ENCODE measurements at regions not wholly inside any gene's neighbourhood (a gene's known extent, or its start where the extent isn't known, plus 50 kb on each side); places are given as distances from the start of the nearest gene placed in this dataset.
"Not testable (repeated sequence)": the region's sequence is repeated elsewhere in the genome, so short reads cannot be mapped to it uniquely, and the experiment has no call there.

DNA sequence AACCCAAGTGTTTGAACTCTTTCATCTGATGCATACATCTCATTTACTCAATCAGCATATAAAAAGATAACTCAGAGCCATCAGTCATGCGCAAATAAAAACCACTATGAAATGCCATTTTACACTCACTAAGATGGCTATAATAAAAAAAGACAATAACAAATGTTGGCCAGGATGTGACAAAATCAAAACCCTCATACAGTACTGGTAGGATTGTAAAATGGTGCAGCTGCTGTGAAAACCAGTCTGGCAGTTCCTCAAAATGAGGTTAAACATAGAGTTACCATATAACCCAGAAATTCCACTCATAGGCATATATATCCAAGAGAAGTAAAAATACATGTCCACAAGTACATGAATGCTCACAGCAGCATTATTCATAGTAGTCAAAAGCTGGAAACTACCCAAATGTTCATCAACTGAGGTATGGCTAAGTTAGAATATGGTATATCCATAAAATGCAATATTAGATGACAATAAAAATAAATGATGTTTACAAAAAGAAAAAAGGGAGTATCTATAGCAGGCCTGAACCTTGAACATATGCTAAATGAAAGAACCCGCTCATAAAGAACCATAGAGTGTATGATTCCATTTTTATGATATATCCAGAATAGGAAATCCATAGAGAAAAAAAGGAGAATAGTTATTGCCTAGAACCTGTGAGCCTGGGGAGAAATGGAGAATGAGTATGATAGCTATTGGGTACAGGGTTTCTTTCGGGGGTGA, 265.1 kb downstream of the SIPA1L2 start:
- DNase-seq (ENCODE audit: low read depth in 4 of 4, low spot score in 2 of 4) = no peak

DNA sequence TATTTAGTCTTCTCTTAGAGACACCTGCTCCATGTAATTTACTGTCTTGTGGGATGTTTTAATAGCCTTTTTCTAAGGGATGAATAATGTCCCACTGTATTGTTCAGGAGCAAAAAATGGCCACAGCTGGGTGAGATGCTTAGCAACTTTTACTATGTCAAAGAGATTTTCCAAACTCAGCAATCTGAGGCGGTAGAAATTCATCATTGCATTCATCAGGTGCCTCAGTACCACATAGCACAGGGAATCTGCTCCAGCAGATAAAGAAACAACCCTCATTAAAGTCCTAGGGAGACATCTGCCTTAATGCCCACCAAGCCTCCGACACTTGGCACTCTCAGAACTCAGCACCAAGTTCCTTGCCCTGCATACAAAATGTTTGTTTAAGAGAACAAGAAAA, 266.9 kb downstream of the SIPA1L2 start:
- DNase-seq (ENCODE audit: low read depth in 4 of 4, low spot score in 2 of 4) = no peak

DNA sequence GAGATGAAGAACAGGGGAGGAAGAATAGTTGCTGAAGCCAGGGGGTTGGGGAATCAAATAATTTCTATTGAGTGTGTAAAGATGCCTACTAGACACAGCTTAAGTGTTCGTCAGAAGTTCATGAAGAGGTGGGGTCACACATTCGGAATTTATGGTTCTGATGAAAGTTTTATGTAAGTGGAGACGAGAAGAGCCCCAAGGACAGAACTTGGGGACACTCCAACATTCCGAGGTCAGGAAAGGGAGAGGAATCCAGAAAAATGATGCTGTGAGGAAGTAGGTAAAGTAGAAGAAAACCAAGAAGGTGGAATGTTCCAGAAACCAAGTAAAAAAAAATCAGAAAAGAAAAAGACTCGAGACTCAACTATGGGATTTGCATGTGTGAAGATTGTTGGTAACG, 272.5 kb downstream of the SIPA1L2 start:
- no peak for DNase-seq (ENCODE audit: low read depth in 4 of 4, low spot score in 2 of 4)

DNA sequence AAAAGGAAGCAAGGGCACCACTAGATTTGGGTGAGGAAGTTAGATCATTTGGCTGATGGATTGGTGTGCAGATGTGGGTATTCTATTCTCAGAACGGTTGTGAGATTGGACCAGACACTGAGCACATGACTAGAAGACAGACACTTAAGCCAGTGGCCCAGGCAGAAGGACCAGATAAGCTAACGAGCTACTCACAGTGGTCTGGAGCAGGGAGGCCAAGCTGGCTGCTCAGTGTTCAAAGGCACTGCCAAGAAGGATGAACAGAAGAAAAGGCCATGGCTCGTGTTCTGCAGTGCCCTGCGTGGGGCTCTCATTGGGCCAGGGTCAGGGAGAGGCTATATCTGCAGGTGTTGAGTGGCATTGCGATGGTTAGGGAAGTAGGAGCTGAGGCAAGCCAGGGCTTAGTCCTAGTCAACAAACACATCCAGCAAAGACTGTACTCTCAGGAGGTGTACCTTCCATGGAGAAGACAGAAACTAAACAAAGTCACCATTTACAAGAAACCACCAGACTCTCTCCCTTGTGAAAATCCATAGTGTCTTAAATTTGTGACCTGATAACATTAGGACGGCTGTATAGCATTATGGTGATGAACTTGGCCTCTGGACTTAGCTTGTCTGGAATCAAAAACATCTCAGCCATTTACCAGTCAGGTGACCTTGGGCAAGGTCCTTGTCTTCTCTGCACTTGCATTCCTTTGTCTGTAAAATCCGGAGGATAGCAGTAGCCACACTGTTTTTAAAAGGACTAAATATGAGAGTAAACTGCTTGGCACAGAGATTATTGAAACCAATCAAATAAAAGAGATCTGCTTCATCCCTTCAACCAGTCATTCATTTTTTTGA, 274.5 kb downstream of the SIPA1L2 start:
- DNase-seq (ENCODE audit: low read depth in 4 of 4, low spot score in 2 of 4) = no peak

DNA sequence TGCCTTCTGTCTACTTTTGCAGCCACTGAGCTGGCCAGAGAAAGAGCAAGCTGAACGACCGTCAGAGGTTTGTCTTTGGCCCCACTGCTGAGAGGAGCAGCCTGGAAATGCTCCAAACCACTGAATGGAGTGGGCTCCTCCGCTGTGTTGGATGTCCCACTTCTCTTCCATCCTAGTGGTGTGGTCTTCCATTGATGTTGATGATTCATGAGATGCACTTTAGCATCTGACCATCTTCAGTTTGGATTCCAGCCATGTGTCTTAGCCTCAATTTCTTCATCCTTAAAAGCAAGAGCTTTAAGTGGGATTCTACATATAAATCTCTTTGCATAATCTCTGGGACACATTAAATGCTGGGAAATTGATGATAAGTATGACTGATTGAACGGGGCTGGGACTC, 276.9 kb downstream of the SIPA1L2 start:
- DNase-seq (ENCODE audit: low read depth in 4 of 4, low spot score in 2 of 4) = peak in 2 of 4 donors; percentile 11 to 27

DNA sequence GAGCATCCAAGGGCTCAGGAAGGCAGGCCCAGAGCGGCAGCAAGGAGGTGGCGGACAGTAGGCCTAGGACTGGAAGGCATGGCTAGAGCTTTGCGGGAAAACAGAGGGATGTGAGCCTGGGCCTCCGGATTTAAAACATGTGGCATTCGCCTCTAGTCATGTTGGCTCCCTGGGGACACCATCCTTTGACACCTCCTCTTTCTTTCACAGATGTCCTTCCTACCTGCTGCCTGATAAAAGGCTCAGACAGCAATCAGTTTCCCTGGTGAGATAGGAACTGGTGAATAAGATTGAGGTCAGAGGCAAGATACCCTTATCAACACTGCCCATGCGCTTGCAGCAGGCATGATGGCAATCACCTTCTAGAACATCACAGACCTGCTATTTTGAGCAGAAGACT, 277.6 kb downstream of the SIPA1L2 start:
- DNase-seq (ENCODE audit: low read depth in 4 of 4, low spot score in 2 of 4) = no peak

DNA sequence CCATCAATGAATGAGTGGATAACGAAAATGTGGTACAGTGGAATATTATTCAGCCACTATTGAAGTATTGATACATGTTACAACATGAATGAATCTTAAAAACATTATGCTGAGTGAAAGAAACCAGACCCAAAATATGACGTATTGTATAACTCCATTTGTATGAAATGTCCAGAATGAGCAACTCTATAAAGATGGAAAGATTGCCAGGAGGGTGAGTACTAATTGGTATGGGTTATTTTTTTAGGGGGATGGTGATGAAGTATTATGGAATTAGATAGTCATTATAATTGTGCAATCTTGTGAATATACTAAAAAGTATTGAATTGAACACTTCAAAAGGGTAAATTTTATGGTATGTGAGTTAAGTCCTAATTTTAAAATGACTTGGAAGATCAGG, 278.6 kb downstream of the SIPA1L2 start:
- no peak for DNase-seq (ENCODE audit: low read depth in 4 of 4, low spot score in 2 of 4)

DNA sequence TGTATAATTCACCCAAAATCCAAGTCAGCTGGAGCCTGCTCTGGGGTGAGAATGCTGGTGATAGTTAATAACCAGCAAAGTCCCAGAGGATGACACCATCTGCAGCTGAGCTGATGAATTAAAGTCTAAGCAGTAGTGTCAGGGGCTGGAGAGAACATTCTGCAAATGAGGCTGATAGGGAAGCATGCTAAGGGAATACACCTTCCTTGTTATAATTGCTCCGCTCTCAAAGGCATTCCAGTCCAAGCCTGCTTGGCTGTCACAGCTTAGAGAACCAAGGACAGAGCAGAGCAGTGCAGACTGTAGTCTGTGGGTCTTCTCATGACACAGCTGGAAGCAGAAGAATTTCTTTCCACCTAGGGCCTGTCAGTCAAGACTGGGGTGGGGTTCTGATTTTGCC, 283.1 kb downstream of the SIPA1L2 start:
- DNase-seq (ENCODE audit: low read depth in 4 of 4, low spot score in 2 of 4) = no peak

DNA sequence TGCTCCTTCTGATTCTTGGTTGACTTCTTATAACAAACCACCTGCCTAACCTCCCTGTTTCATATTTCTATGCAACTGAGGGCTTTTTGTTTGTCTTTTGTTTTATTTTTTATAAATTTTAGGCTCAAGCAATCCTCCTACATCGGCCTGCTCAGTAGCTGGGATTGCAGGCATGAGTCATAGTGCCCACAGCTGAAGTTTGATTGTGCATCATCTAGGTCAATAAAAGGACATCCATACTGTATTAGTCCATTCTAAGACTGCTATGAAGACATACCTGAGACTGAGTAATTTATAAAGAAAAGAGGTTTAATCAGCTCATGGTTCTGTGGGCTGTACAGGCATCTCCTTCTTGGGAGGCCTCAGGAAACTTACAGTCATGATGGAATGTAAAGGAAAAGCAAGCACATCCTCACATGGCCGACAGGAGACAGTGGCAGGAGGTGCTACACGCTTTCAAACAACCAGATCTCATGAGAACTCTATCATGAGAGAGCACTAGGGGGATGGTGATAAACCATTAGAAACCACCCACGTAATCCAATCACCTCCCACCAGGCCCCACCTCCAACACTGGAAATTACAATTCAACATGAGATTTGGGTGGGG, 285.0 kb downstream of the SIPA1L2 start:
- DNase-seq (ENCODE audit: low read depth in 4 of 4, low spot score in 2 of 4) = no peak

DNA sequence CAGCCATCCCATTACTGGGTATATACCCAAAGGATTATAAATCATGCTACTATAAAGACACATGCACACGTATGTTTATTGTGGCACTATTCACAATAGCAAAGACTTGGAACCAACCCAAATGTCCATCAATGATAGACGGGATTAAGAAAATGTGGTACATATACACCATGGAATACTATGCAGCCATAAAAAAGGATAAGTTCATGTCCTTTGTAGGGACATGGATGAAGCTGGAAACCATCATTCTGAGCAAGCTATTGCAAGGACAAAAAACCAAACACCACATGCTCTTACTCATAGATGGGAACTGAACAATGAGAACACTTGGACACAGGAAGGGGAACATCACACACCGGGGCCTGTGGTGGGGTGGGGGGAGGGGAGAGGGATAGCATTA, 285.7 kb downstream of the SIPA1L2 start:
- not testable (repeated sequence) for DNase-seq (ENCODE audit: low read depth in 4 of 4, low spot score in 2 of 4)

DNA sequence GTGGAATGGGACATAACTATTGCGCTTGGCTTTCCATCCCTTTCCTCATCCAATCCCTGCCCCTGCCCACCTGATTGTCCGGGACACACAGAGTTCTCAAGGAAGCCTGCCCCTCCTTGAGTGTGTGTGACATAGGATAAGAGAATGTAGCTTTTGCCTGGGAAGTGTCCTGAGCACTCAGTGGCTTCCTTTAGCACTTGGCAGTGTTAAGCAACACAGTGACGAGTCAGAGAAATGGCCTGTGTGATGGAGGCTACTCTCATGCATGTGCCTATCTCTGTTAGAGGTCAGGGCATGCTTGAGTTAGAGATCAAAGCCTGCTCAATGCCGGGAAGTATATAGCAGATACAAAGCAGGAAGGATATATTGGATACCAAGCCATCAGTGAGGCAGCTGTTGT, 289.5 kb downstream of the SIPA1L2 start:
- DNase-seq (ENCODE audit: low read depth in 4 of 4, low spot score in 2 of 4) = no peak

DNA sequence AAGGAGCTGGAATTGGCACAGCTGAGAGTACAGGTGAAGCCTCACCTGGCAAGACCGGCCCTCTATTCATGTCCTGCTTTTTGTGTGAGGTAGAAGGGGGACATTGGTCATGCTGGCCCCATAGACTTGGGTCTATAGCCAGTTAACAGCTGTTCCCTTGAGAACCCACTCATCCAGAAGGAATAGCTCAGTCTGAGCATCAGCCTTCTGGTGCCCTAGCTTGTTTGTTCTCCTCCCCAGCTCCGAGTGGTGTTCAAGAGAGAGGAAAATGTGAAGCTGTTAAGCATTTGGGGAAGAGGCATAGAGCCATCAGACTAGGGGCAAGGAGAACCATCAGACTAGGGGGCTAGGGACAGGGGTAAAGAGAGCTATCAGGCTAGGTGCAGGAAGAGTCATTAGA, 290.9 kb downstream of the SIPA1L2 start:
- no peak for DNase-seq (ENCODE audit: low read depth in 4 of 4, low spot score in 2 of 4)

DNA sequence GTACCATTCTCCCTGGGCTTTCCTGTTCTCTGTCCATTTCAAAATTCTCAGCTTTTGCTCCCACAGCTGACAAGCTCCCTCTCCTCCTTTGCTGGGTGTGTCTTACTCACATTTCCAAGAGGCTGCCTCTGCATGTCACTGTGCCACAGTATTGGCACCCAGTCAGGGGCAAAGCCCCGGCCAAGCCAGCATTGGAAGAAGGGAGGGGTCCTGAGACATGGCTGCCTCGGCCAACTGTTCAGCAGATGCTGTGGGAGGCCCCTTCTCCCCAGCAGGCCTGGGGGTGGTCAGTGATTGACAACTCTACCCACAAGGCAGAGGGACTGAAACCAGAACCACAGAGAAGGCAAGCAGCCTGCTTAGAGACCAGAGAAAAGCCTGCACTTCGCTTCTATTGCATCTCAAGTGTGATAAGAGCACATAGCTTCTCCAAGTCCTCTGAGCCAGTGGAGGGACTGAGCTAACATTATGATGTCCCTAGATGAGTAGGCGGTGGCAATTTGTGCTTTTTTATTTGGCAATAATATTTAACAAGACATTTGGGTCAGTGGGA, 294.1 kb downstream of the SIPA1L2 start:
- DNase-seq (ENCODE audit: low read depth in 4 of 4, low spot score in 2 of 4) = no peak

DNA sequence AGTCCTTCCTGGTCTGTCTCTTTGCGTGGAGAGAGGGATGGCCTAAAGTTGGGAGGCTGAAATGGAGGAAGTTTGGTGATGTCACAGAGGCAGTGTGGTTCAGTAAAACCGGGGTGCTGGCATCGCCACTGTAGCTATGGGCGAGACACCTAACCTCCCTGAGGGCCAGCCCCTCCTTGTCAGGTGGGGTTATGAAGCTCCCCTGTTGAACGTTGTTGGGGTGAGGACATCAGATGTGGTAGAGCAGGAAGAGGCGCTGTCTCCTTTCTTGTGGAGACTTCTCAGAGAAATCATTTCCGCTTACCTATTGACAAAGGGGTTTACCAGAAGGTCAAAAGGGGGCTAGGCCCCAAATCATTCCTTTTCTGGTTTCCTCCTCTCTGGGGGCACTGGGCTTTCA, 294.7 kb downstream of the SIPA1L2 start:
- no peak for DNase-seq (ENCODE audit: low read depth in 4 of 4, low spot score in 2 of 4)

DNA sequence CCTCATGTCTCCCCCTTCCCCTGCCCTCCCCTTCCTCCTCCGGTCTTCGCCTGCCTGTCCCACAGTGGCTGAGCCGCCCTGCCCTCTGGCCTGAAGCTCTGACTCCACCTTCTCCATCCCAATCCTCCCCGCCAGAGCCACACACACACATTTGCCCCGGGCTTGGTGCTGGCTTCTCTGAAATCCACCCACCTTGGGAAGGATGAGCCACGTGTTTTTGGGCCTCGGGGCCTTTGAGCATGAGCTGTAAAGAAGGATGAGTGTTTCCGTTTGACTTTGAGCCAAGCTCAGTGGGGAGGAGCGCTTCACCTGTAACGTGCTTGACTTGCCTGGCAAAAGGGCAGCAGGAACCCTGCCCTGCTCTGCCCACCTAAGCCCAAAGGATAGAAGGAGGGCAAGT, 295.1 kb downstream of the SIPA1L2 start:
- DNase-seq (ENCODE audit: low read depth in 4 of 4, low spot score in 2 of 4) = no peak

DNA sequence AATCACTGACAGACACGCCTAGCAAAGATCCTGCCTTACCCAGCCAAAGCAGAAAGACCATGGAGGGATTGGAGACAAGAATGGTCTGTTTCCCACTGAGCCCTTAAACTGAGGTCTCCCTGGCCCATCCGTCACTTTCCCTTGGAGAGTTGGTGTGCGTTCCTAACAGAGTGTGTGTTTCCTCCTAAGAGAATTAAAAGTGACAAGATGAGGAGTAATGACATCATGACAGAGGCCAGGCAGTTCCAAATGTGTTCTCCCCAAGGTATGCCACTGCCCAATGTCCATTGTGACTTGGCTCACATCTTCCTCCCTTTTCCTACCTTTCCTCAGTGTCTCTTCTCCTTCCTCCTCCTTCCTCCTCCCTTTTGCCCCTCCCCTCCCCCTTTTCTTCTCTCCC, 295.7 kb downstream of the SIPA1L2 start:
- no peak for DNase-seq (ENCODE audit: low read depth in 4 of 4, low spot score in 2 of 4)

DNA sequence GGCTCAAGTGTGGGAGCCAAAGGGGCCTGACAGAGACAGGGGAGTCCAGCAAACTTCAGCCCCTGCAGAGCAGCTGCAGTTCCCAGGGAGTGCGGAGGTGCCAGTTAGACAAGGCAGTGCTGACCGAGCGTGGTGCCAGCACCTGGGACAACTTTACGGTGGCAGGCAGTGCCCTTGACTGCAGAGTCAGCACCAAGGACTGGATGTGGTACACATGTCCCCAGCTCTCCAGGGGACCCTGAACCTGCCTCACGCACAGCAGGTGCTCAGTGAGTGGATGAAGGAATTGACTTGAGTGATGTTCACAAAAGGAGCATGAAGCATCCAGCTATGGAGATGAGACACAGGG, 296.5 kb downstream of the SIPA1L2 start:
- DNase-seq (ENCODE audit: low read depth in 4 of 4, low spot score in 2 of 4) = no peak

DNA sequence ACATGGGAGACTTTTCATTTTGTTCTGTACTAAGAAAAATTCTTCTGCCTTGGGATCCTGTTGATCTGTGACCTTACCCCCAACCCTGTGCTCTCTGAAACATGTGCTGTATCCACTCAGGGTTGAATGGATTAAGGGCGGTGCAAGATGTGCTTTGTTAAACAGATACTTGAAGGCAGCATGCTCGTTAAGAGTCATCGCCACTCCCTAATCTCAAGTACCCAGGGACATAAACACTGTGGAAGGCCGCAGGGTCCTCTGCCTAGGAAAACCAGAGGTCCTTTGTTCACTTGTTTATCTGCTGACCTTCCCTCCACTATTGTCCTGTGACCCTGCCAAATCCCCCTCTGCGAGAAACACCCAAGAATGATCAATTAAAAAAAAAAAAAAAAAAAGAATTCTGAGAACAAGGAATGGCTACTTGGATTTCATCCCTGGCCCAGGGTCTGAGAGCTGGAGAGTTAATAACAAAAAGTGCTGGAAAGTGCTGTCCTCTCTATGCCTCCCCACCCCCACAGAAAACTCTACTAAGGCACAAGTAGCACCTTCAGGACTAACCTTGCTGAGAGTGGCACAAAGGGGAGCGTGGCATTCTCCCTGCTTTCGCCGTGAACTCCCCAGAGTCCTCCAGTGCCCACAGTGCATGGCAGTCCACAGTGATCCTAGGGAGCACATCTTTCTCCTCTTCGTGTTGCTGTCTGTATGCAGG, 297.1 kb downstream of the SIPA1L2 start:
- DNase-seq (ENCODE audit: low read depth in 4 of 4, low spot score in 2 of 4) = not testable (repeated sequence)

DNA sequence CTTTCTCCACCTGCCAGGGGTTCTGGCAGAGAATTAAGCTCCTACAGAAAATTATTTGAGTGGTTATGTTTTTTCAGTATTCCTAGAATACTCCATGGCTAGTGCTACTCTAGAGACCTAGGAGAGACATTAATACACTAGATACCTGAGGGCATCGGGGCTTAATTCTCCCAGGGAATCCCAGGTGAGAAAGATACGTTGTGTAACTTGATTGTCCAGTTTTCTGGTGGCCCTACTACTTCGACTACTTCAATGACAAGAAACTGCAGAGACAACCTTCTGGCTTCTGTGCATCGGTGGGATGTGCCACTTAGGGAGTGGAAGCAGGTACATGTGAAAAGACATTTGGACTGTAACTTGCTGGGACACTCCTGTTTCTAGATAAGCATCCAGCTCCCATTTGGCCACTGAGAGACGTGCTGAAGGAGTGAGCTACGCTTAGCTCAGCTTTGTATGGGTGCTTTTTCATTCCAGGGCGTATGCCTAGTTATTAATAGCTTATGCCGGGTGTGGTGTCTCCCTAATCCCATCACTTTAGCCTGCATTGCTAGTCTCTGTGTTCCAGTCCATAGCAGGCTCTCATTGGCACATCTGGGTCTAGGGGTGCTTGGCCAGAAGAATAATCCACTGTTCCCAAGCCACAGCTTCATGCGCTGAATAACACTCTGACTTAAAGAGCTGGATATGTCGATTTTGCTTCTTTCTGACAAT, 300.7 kb downstream of the SIPA1L2 start:
- DNase-seq (ENCODE audit: low read depth in 4 of 4, low spot score in 2 of 4) = no peak

DNA sequence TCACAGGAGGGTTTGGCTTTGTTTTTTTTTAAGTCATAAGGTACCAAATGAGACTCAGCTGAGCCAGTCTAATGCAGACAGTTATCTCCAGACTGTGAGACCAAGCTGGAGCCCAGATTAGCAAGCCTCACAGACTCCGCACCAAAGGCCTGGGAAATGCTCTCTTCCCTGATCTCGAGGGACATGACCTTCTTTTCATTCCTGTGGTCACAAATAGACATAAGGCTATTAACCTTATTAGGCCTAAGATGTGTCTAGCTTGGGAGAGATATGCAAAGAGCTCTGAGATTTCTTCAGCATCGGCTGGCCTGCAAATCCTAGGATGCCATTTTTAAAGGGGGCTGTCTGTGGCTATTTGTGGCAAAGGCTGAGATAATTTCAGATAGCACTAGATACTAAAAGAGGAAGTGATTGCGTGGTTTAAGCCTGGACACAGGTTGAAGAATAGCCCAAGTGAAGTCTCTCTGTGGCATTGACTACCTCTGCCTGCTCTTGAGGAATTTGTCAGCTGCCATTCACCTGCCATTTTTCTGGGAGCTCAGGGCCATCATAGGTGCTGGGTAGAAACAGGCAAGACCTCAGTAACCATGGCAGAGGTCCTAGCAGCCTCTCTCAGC, 301.3 kb downstream of the SIPA1L2 start:
- DNase-seq (ENCODE audit: low read depth in 4 of 4, low spot score in 2 of 4) = no peak
